ENCODE measurements at regions not wholly inside any gene's neighbourhood (a gene's known extent, or its start where the extent isn't known, plus 50 kb on each side); places are given as distances from the start of the nearest gene placed in this dataset.

GRCh38 chr2:100753881-100754280 lies 66.1 kb upstream of the NPAS2 start:
- TF ChIP-seq CTCF (IDR thresholded peaks at IDR 0.05), result no peak
- no peak for TF ChIP-seq POLR2A (IDR thresholded peaks at IDR 0.05)

All from tibial nerve (tissue), 3 donors.